OCI-LY3 (cell line): ENCODE measurements at regions not wholly inside any gene's neighbourhood (a gene's known extent, or its start where the extent isn't known, plus 50 kb on each side); places are given as distances from the start of the nearest gene placed in this dataset.

Source experiments
- H2AFZ ChIP-seq: fragments of 200-600, 300-600 bp; shearing (Covaris generic); 2 replicates; pipeline ENCODE4 v1.6.0; 2014; ENCODE audit warnings: antibody characterized with exemption, low read depth, low read length
- H3K27ac ChIP-seq: fragments of 200-600, 300-600 bp; sonication (generic); 2 replicates; pipeline ENCODE4 v1.5.1; 2014; ENCODE audit warnings: mild to moderate bottlenecking, low read length, moderate library complexity, mixed read lengths
- H3K27me3 ChIP-seq: fragments of 200-600, 300-600 bp; sonication (generic); 2 replicates; pipeline ENCODE4 v1.6.1; 2014; ENCODE audit warnings: low read depth, low read length, mixed read lengths
- H3K36me3 ChIP-seq: fragments of 200-600, 300-600 bp; sonication (generic); replicated peaks from 2 replicates; pipeline ENCODE3; 2014; ENCODE audit warnings: low read depth, low read length, mixed read lengths
- H3K4me1 ChIP-seq: fragments of 300-600, 200-600 bp; sonication (generic); 2 replicates; pipeline ENCODE4 v1.6.1; 2014; ENCODE audit warnings: low read length, mixed read lengths
- H3K4me2 ChIP-seq: fragments of 200-600, 300-600 bp; sonication (generic); 2 replicates; pipeline ENCODE4 v1.6.1; 2014; ENCODE audit warnings: low read length, mixed read lengths
- H3K4me3 ChIP-seq: fragments of 300-600, 200-600 bp; sonication (generic); 2 replicates; pipeline ENCODE4 v1.5.1; 2014; ENCODE audit warnings: antibody characterized with exemption, mild to moderate bottlenecking, low read length, moderate library complexity
- H3K79me2 ChIP-seq: fragments of 300-600, 200-600 bp; shearing (Covaris generic); 2 replicates; pipeline ENCODE4 v1.6.1; 2014; ENCODE audit warnings: mild to moderate bottlenecking, low read length, mixed read lengths
- H3K9ac ChIP-seq: fragments of 300-600, 200-600 bp; shearing (Covaris generic); 2 replicates; pipeline ENCODE4 v1.6.0; 2014; ENCODE audit warnings: mild to moderate bottlenecking, low read length, moderate library complexity
- H3K9me3 ChIP-seq: fragments of 200-600, 300-600 bp; shearing (Covaris generic); 2 replicates; pipeline ENCODE4 v1.6.1; 2014; ENCODE audit warnings: low read length, mixed read lengths; ENCODE audit not compliant: insufficient read depth
- H4K20me1 ChIP-seq: fragments of 200-600, 300-600 bp; sonication (generic); 2 replicates; pipeline ENCODE4 v1.6.1; 2016; ENCODE audit warnings: low read length, mixed read lengths; ENCODE audit not compliant: insufficient read depth
- EZH2phosphoT487 ChIP-seq: fragments of 200-600 bp; shearing (Covaris generic); IDR thresholded peaks from 2 replicates; pipeline ENCODE4 v1.6.1; 2018; ENCODE audit warnings: antibody characterized with exemption, mixed run types, low read depth
- TF ChIP-seq, protein P1 (sequence below): fragments of 200-600, 300-600 bp; sonication (generic); IDR thresholded peaks from 2 replicates; pipeline ENCODE4 v1.5.1; 2014; ENCODE audit warnings: antibody characterized with exemption, low read length, low read depth

DNA sequence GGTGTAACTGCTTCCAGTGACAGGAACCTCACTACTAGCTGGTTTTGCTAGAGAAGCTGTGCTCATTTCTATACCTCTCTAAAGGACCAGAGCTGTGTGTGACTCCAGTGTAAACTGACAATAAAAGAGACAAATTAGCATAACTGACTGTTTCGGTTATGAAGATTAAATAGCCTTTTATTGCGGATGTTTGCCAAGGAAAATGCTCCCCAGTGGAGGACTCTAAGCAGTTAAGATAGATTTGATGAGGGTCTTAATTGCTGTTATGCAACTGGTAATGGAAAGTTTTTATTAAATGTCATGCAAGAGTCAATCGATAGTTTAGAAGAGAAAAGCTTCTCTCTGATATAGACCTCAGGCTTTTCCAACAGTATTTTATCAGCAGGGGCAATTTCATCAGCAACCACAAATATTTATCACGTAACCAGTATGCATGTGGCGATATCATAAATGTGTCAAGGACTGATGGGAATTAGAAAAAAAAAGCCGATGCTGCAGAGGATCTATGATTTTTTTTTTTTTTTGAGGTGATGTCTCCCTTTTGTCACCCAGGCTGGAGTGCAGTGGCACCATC, 275.2 kb upstream of the DMAC1 start:
- H2AFZ ChIP-seq: no peak overlapping the region
- H3K4me2 ChIP-seq: no peak overlapping the region
- no peaks in the 10 kb centered on the region for H3K4me1 ChIP-seq
- no peak overlapping the region for H3K4me3 ChIP-seq
- H3K27me3 ChIP-seq: no peaks in the 10 kb centered on the region
- H3K9ac ChIP-seq: no peak overlapping the region
- TF ChIP-seq EZH2phosphoT487: no peak
- TF ChIP-seq, protein P1, sequence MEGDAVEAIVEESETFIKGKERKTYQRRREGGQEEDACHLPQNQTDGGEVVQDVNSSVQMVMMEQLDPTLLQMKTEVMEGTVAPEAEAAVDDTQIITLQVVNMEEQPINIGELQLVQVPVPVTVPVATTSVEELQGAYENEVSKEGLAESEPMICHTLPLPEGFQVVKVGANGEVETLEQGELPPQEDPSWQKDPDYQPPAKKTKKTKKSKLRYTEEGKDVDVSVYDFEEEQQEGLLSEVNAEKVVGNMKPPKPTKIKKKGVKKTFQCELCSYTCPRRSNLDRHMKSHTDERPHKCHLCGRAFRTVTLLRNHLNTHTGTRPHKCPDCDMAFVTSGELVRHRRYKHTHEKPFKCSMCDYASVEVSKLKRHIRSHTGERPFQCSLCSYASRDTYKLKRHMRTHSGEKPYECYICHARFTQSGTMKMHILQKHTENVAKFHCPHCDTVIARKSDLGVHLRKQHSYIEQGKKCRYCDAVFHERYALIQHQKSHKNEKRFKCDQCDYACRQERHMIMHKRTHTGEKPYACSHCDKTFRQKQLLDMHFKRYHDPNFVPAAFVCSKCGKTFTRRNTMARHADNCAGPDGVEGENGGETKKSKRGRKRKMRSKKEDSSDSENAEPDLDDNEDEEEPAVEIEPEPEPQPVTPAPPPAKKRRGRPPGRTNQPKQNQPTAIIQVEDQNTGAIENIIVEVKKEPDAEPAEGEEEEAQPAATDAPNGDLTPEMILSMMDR: no peak
- no peaks in the 10 kb centered on the region for H3K36me3 ChIP-seq
- H3K79me2 ChIP-seq: no peaks in the 10 kb centered on the region
- H3K9me3 ChIP-seq: no peaks in the 10 kb centered on the region
- H4K20me1 ChIP-seq: no peaks in the 10 kb centered on the region
- H3K27ac ChIP-seq: no peak overlapping the region

DNA sequence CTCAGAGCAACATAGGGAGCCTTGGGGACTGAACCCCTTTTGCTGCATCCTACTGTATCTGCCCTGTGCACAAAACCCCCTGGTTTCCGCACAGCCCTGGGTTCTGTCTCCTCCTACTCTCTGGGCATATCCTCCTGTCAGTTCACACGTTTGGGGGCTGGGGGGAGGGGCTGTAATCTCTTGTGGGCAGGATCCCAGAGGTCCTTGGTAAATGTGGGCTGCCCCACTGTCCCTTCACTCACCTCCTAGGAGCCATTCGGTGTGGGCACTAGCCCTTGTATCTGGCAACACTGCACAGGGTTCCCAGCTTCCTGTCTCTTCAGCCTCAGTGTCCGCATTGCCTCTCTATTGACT, 271.8 kb upstream of the DMAC1 start:
- H3K4me2 ChIP-seq: no peak overlapping the region
- no peak overlapping the region for H2AFZ ChIP-seq

DNA sequence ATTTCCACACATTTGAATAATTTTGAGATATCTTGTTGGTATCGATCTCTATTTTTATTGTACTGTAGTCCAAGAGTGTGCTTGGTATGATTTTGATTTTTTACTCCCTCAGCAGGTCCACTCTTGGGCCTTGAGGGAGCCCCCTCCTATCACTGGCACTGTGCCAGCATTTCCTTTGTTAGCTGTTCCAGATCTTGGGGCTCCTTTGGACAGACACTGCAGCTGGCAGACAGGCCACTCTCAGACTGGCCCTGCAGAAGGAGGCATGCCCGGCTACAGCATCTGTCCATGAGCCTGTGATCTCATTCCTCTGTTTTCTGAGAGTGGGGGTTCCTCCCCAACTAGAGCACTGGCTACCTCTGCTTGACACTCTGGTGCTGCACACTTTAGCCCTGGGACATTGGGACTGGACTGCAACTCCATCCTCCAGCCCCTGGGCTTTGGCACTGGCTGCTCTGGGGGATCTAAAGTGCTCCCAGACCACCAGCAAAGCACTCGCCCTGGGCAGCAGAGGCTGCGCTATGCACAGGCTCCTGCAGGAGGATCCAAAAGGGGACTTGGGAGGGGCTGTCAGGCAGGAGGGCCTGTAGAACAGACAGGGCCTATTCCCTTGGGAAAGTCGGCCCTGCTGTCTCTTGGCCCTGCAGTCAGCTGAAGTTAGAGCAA, 271.3 kb upstream of the DMAC1 start:
- H3K79me2 ChIP-seq: no peaks in the 10 kb centered on the region
- no peak overlapping the region for H3K27ac ChIP-seq
- H3K4me1 ChIP-seq: no peaks in the 10 kb centered on the region
- H2AFZ ChIP-seq: no peak overlapping the region
- no peaks in the 10 kb centered on the region for H3K9me3 ChIP-seq
- no peak overlapping the region for H3K4me3 ChIP-seq
- H4K20me1 ChIP-seq: no peaks in the 10 kb centered on the region
- no peak overlapping the region for H3K9ac ChIP-seq
- no peaks in the 10 kb centered on the region for H3K36me3 ChIP-seq
- no peak overlapping the region for H3K4me2 ChIP-seq
- no peaks in the 10 kb centered on the region for H3K27me3 ChIP-seq
- TF ChIP-seq EZH2phosphoT487: no peak
- TF ChIP-seq, protein P1: no peak

More for the DNA sequence above, 271.8 kb upstream of the DMAC1 start:
- Histone ChIP-seq H3K27me3 (no peaks in the 10 kb centered on the region), H3K79me2 (no peaks in the 10 kb centered on the region), H3K4me3 (no peak overlapping the region), H4K20me1 (no peaks in the 10 kb centered on the region), H3K9me3 (no peaks in the 10 kb centered on the region), H3K36me3 (no peaks in the 10 kb centered on the region), H3K9ac (no peak overlapping the region), H3K4me1 (no peaks in the 10 kb centered on the region), H3K27ac (no peak overlapping the region)
- TF ChIP-seq, protein P1: no peak
- TF ChIP-seq EZH2phosphoT487: no peak

DNA sequence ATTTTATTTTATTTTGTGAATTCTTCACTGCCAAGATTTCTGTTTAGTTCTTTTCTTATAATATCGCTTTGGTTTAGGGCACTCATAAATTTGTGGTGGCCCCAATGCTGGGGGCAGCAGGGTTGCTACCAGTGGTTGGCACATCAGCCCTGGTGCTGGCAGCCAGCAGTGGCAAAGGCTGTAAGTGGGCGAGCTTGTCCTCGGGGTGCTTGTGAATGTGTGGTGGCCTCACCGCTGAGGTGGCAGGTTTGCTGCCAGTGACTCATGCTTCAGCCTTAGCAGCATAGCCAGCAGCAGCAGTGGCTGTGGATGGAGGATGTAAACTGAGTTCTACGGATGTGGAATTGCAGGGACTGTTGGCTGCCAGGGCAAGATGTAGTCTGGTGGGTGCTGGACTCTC, 262.9 kb upstream of the DMAC1 start:
- no peak overlapping the region for H3K9ac ChIP-seq
- H3K27me3 ChIP-seq: no peaks in the 10 kb centered on the region
- no peak overlapping the region for H2AFZ ChIP-seq
- no peaks in the 10 kb centered on the region for H3K36me3 ChIP-seq
- no peak overlapping the region for H3K27ac ChIP-seq
- no peaks in the 10 kb centered on the region for H4K20me1 ChIP-seq
- no peak overlapping the region for H3K4me2 ChIP-seq
- TF ChIP-seq, protein P1: no peak
- TF ChIP-seq EZH2phosphoT487: no peak
- H3K4me3 ChIP-seq: no peak overlapping the region
- no peaks in the 10 kb centered on the region for H3K79me2 ChIP-seq
- H3K4me1 ChIP-seq: no peaks in the 10 kb centered on the region
- no peaks in the 10 kb centered on the region for H3K9me3 ChIP-seq
